ENCODE measurements at regions not wholly inside any gene's neighbourhood (a gene's known extent, or its start where the extent isn't known, plus 50 kb on each side); places are given as distances from the start of the nearest gene placed in this dataset.
"Not testable (repeated sequence)": the region's sequence is repeated elsewhere in the genome, so short reads cannot be mapped to it uniquely, and the experiment has no call there.

- peaks cover 0 to 2% (median 1%) of the 10 kb centered on the region in 3 donors for H3K27me3 Mint-ChIP-seq (ENCODE audit: low read depth in 3 of 3)
- Histone ChIP-seq H3K9ac (ENCODE audit: insufficient read depth, low read length, poor library complexity, severe bottlenecking) (no peak overlapping the region), H3K36me3 (replicated peaks in 1 of 2; ENCODE audit: control insufficient read depth in 1 of 2, insufficient read depth in 2 of 2, low read length in 2 of 2) (no peaks in the 10 kb centered on the region), H3K27me3 (ENCODE audit: control insufficient read depth in 2 of 2, insufficient read depth in 2 of 2, low read length in 2 of 2) (no peaks in the 10 kb centered on the region), H2AFZ (ENCODE audit: insufficient read depth, low read depth, low read length, poor library complexity, severe bottlenecking) (no peak overlapping the region), H4K20me1 (ENCODE audit: insufficient read depth, low read length) (no peaks in the 10 kb centered on the region), H3K9me3 (replicated peaks in 1 of 2; ENCODE audit: control insufficient read depth in 1 of 2, insufficient read depth in 1 of 2, low read length in 2 of 2) (no peaks in the 10 kb centered on the region), H3K27ac (ENCODE audit: low read depth in 1 of 2, low read length in 2 of 2) (no peak overlapping the region), H3K4me2 (replicated peaks; ENCODE audit: extremely low read depth, low read length, poor library complexity, severe bottlenecking) (no peak overlapping the region), H3K4me3 (replicated peaks in 1 of 3; ENCODE audit: low read depth in 2 of 3, low read length in 3 of 3) (no peak overlapping the region), H3K79me2 (ENCODE audit: insufficient read depth, low read length) (no peaks in the 10 kb centered on the region), H3K4me1 (ENCODE audit: control insufficient read depth in 1 of 2, insufficient read depth in 2 of 2, low read length in 2 of 2) (no peaks in the 10 kb centered on the region)
- no peak for TF ChIP-seq CTCF (IDR thresholded peaks at IDR 0.05)
- peaks cover 0 to 7% (median 5%) of the 10 kb centered on the region in 7 donors for H3K9me3 Mint-ChIP-seq
- no peaks in the 10 kb centered on the region for H3K36me3 Mint-ChIP-seq
- H3K4me3 Mint-ChIP-seq, result no peak overlapping the region
- no peak for DNase-seq
- H3K27ac Mint-ChIP-seq, result no peak overlapping the region
- H3K4me1 Mint-ChIP-seq, result no peaks in the 10 kb centered on the region
- intact Hi-C loops (cut with micrococcal nuclease), result no loop called here
These were observed 557.3 kb downstream of the TMTC2 start for GRCh38 chr12:83244001-83244400.

GRCh38 chr12:83233987-83234386 lies 547.3 kb downstream of the TMTC2 start:
- H3K27ac ChIP-seq (ENCODE audit: low read depth in 1 of 2, low read length in 2 of 2); H3K36me3 ChIP-seq (replicated peaks in 1 of 2; ENCODE audit: control insufficient read depth in 1 of 2, insufficient read depth in 2 of 2, low read length in 2 of 2); H3K36me3 Mint-ChIP-seq; H3K4me2 ChIP-seq (replicated peaks; ENCODE audit: extremely low read depth, low read length, poor library complexity, severe bottlenecking); H2AFZ ChIP-seq (ENCODE audit: insufficient read depth, low read depth, low read length, poor library complexity, severe bottlenecking); DNase-seq; H4K20me1 ChIP-seq (ENCODE audit: insufficient read depth, low read length); H3K4me3 Mint-ChIP-seq; H3K27me3 ChIP-seq (ENCODE audit: control insufficient read depth in 2 of 2, insufficient read depth in 2 of 2, low read length in 2 of 2); H3K79me2 ChIP-seq (ENCODE audit: insufficient read depth, low read length); H3K9ac ChIP-seq (ENCODE audit: insufficient read depth, low read length, poor library complexity, severe bottlenecking); H3K4me3 ChIP-seq (replicated peaks in 1 of 3; ENCODE audit: low read depth in 2 of 3, low read length in 3 of 3); H3K27ac Mint-ChIP-seq; H3K9me3 ChIP-seq (replicated peaks in 1 of 2; ENCODE audit: control insufficient read depth in 1 of 2, insufficient read depth in 1 of 2, low read length in 2 of 2); H3K27me3 Mint-ChIP-seq (ENCODE audit: low read depth in 3 of 3); H3K4me1 ChIP-seq (ENCODE audit: control insufficient read depth in 1 of 2, insufficient read depth in 2 of 2, low read length in 2 of 2); intact Hi-C loops (cut with micrococcal nuclease); H3K4me1 Mint-ChIP-seq: not testable (repeated sequence)
- peaks cover 3 to 16% (median 7%) of the 10 kb centered on the region in 7 donors for H3K9me3 Mint-ChIP-seq

GRCh38 chr12:83226960-83227359 lies 540.3 kb downstream of the TMTC2 start:
- intact Hi-C loops (cut with micrococcal nuclease); H2AFZ ChIP-seq (ENCODE audit: insufficient read depth, low read depth, low read length, poor library complexity, severe bottlenecking); H4K20me1 ChIP-seq (ENCODE audit: insufficient read depth, low read length); H3K27ac ChIP-seq (ENCODE audit: low read depth in 1 of 2, low read length in 2 of 2); H3K4me3 Mint-ChIP-seq; H3K36me3 Mint-ChIP-seq; H3K36me3 ChIP-seq (replicated peaks in 1 of 2; ENCODE audit: control insufficient read depth in 1 of 2, insufficient read depth in 2 of 2, low read length in 2 of 2); H3K27me3 ChIP-seq (ENCODE audit: control insufficient read depth in 2 of 2, insufficient read depth in 2 of 2, low read length in 2 of 2); H3K4me2 ChIP-seq (replicated peaks; ENCODE audit: extremely low read depth, low read length, poor library complexity, severe bottlenecking); H3K27me3 Mint-ChIP-seq (ENCODE audit: low read depth in 3 of 3); H3K4me1 Mint-ChIP-seq; DNase-seq; H3K9me3 ChIP-seq (replicated peaks in 1 of 2; ENCODE audit: control insufficient read depth in 1 of 2, insufficient read depth in 1 of 2, low read length in 2 of 2); H3K9ac ChIP-seq (ENCODE audit: insufficient read depth, low read length, poor library complexity, severe bottlenecking); H3K79me2 ChIP-seq (ENCODE audit: insufficient read depth, low read length); H3K4me3 ChIP-seq (replicated peaks in 1 of 3; ENCODE audit: low read depth in 2 of 3, low read length in 3 of 3): not testable (repeated sequence)
- H3K4me1 ChIP-seq (ENCODE audit: control insufficient read depth in 1 of 2, insufficient read depth in 2 of 2, low read length in 2 of 2), result peaks cover 5 to 11% of the 10 kb centered on the region in 2 donors
- Mint-ChIP-seq H3K9me3 (peaks cover 2 to 19% (median 12%) of the 10 kb centered on the region in 7 donors), H3K27ac (peak overlapping the region in 1 of 7 donors; percentile 55)

Measured in CD14-positive monocyte (primary cell).